H1 (cell line): ENCODE measurements at regions not wholly inside any gene's neighbourhood (a gene's known extent, or its start where the extent isn't known, plus 50 kb on each side); places are given as distances from the start of the nearest gene placed in this dataset.

Source experiments
- CTCF ChIA-PET: fragments of 300-600 bp; sonication (Branson Sonifier 250); formaldehyde crosslinking; loops from one replicate; lab custom pipeline; 2021; ENCODE audit not compliant: partially characterized antibody; lab: Charles Lee
- POLR2A ChIA-PET: fragments of 300-600 bp; sonication (Branson Sonifier 250); formaldehyde crosslinking; loops from one replicate; lab custom pipeline; 2021; ENCODE audit warnings: inconsistent platforms; ENCODE audit not compliant: partially characterized antibody; lab: Charles Lee
- DNase-seq, 2 experiments: peaks; one replicate each; pipeline versions ENCODE4 v3.0.0 to v3.0.0-alpha.2; 2010 to 2022; ENCODE audit warnings: low spot score in 2 of 2, low read depth in 1 of 2, mixed read lengths in 1 of 2
- FAIRE-seq: peaks from 2 replicates; lab custom pipeline; 2011; peaks lifted over from hg19 to GRCh38; lab: Jason Lieb, UNC
- H2AFZ ChIP-seq: 2 replicates; pipeline ENCODE4 v1.8.1; 2012; ENCODE audit warnings: low read length, inconsistent platforms
- H2AK5ac ChIP-seq: 2 replicates; pipeline ENCODE4 v1.6.1; 2013; ENCODE audit warnings: low read depth, low read length
- H2BK120ac ChIP-seq: replicated peaks from 2 replicates; pipeline ENCODE3; 2013; ENCODE audit warnings: low read depth, low read length, inconsistent platforms
- H2BK12ac ChIP-seq: 2 replicates; pipeline ENCODE4 v1.6.1; 2013; ENCODE audit warnings: low read depth, low read length
- H2BK15ac ChIP-seq: 2 replicates; pipeline ENCODE4 v1.6.1; 2013; ENCODE audit warnings: low read length
- H2BK20ac ChIP-seq: 2 replicates; pipeline ENCODE4 v1.6.1; 2013; ENCODE audit warnings: low read length
- H2BK5ac ChIP-seq: 2 replicates; pipeline ENCODE4 v1.6.1; 2013; ENCODE audit warnings: low read depth, low read length
- H3K14ac ChIP-seq: 2 replicates; pipeline ENCODE4 v1.6.1; 2013; ENCODE audit warnings: inconsistent platforms; ENCODE audit not compliant: insufficient read length
- H3K18ac ChIP-seq: 2 replicates; pipeline ENCODE4 v1.6.1; 2013; ENCODE audit warnings: low read length; ENCODE audit errors: extremely low read depth
- H3K23ac ChIP-seq: 2 replicates; pipeline ENCODE4 v1.6.1; 2013; ENCODE audit warnings: inconsistent platforms; ENCODE audit not compliant: insufficient read length
- H3K23me2 ChIP-seq: 2 replicates; pipeline ENCODE4 v1.6.1; 2013; ENCODE audit warnings: low read depth, low read length
- H3K27ac ChIP-seq: 2 replicates; pipeline ENCODE4 v1.6.1; 2011; ENCODE audit warnings: low read depth, low read length, inconsistent platforms
- H3K27me3 ChIP-seq, 4 experiments: replicated peaks in 1 of 4; 1 replicate in 1 of 4; 2 replicates in 3 of 4; pipeline versions ENCODE4 v1.6.1 to v1.8.1; 2011 to 2013; ENCODE audit warnings: low read length in 3 of 4, mild to moderate bottlenecking in 3 of 4, inconsistent platforms in 2 of 4, mixed read lengths in 2 of 4, moderate library complexity in 1 of 4; ENCODE audit not compliant: control insufficient read depth in 3 of 4, insufficient read depth in 3 of 4; ENCODE audit errors: extremely low read depth in 1 of 4
- H3K36me3 ChIP-seq, 4 experiments: 2 replicates each; pipeline versions ENCODE4 v1.6.1 to v1.8.1; 2011 to 2013; ENCODE audit warnings: mild to moderate bottlenecking in 4 of 4, low read length in 3 of 4, moderate library complexity in 2 of 4, control low read depth in 1 of 4, inconsistent platforms in 1 of 4; ENCODE audit not compliant: insufficient read depth in 4 of 4, control insufficient read depth in 2 of 4
- H3K4ac ChIP-seq: replicated peaks from 2 replicates; pipeline ENCODE3; 2013; ENCODE audit warnings: low read length, low read depth, mixed read lengths, inconsistent platforms; ENCODE audit not compliant: insufficient read length
- H3K4me1 ChIP-seq, 4 experiments: replicated peaks in 1 of 4; 1 replicate in 1 of 4; 2 replicates in 3 of 4; pipeline versions ENCODE4 v1.6.1 to v1.8.1; 2011 to 2013; ENCODE audit warnings: low read length in 3 of 4, inconsistent platforms in 2 of 4, mixed read lengths in 1 of 4; ENCODE audit not compliant: insufficient read depth in 4 of 4, control insufficient read depth in 3 of 4
- H3K4me2 ChIP-seq, 2 experiments: 2 replicates each; pipeline versions ENCODE4 v1.6.1 to v1.8.1; 2011 to 2013; ENCODE audit warnings: low read depth in 2 of 2, low read length in 2 of 2, control low read depth in 1 of 2, inconsistent platforms in 1 of 2, mild to moderate bottlenecking in 1 of 2; ENCODE audit not compliant: insufficient read depth in 1 of 2
- H3K4me3 ChIP-seq, 4 experiments: fragments of 200-600, 300-600 bp in 1 of 4; sonication (generic), shearing (Covaris generic), sonication (Bioruptor Twin) in 1 of 4; 2 replicates each; pipeline versions ENCODE4 v1.5.1 to v1.8.1; 2011 to 2016; ENCODE audit warnings: low read length in 4 of 4, low read depth in 3 of 4, control low read depth in 2 of 4, inconsistent platforms in 2 of 4, mild to moderate bottlenecking in 2 of 4, mixed read lengths in 1 of 4, moderate library complexity in 1 of 4; ENCODE audit not compliant: insufficient read depth in 2 of 4; ENCODE audit errors: extremely low read depth in 1 of 4
- H3K56ac ChIP-seq: replicated peaks from 2 replicates; pipeline ENCODE3; 2013; ENCODE audit warnings: low read depth, mild to moderate bottlenecking, mixed read lengths, low read length, inconsistent platforms; ENCODE audit not compliant: insufficient read length
- H3K79me1 ChIP-seq: 2 replicates; pipeline ENCODE4 v1.6.1; 2013; ENCODE audit warnings: low read depth, low read length, control low read depth
- H3K79me2 ChIP-seq, 2 experiments: 2 replicates each; pipeline versions ENCODE4 v1.6.1 to v1.8.1; 2012 to 2013; ENCODE audit warnings: low read length in 2 of 2, mild to moderate bottlenecking in 2 of 2, inconsistent platforms in 1 of 2; ENCODE audit not compliant: insufficient read depth in 2 of 2, control insufficient read depth in 1 of 2
- H3K9ac ChIP-seq, 4 experiments: replicated peaks in 1 of 4; 1 replicate in 1 of 4; 2 replicates in 3 of 4; pipeline versions ENCODE4 v1.6.1 to v1.8.1; 2011 to 2013; ENCODE audit warnings: low read depth in 3 of 4, low read length in 3 of 4, control low read depth in 2 of 4, mild to moderate bottlenecking in 2 of 4, moderate library complexity in 2 of 4, inconsistent platforms in 1 of 4; ENCODE audit errors: extremely low read depth in 1 of 4
- H3K9me3 ChIP-seq, 2 experiments: 2 replicates each; pipeline versions ENCODE4 v1.6.1 to v1.8.1; 2012 to 2013; ENCODE audit warnings: mild to moderate bottlenecking in 2 of 2, moderate library complexity in 2 of 2, control low read depth in 1 of 2, inconsistent platforms in 1 of 2, low read depth in 1 of 2, low read length in 1 of 2, mixed read lengths in 1 of 2; ENCODE audit not compliant: insufficient read depth in 2 of 2
- H4K20me1 ChIP-seq, 2 experiments: replicated peaks in 1 of 2; 2 replicates each; pipeline versions ENCODE3 to v1.8.1; 2011 to 2013; ENCODE audit warnings: inconsistent platforms in 2 of 2, low read length in 2 of 2, mild to moderate bottlenecking in 1 of 2; ENCODE audit not compliant: insufficient read depth in 2 of 2, control insufficient read depth in 1 of 2
- H4K5ac ChIP-seq: 2 replicates; pipeline ENCODE4 v1.6.1; 2013; ENCODE audit warnings: low read length, low read depth, mixed read lengths, inconsistent platforms; ENCODE audit not compliant: insufficient read length
- H4K8ac ChIP-seq: 2 replicates; pipeline ENCODE4 v1.8.0; 2013; ENCODE audit warnings: mild to moderate bottlenecking, moderate library complexity, low read length, inconsistent platforms; ENCODE audit not compliant: insufficient read depth; ENCODE audit errors: extremely low read depth
- H4K91ac ChIP-seq: replicated peaks from 2 replicates; pipeline ENCODE3; 2013; ENCODE audit warnings: low read length, mixed read lengths, inconsistent platforms; ENCODE audit not compliant: insufficient read length
- CHD1 ChIP-seq: IDR thresholded peaks from 2 replicates; pipeline ENCODE4 v1.6.1; 2012; ENCODE audit warnings: low read depth, low read length, improper control_type of control experiment
- CTBP2 ChIP-seq: IDR thresholded peaks from 2 replicates; pipeline ENCODE4 v1.7.0; 2011; ENCODE audit warnings: borderline replicate concordance, mild to moderate bottlenecking, moderate library complexity, mixed read lengths, low read length; ENCODE audit not compliant: insufficient read depth, insufficient read length
- HDAC6 ChIP-seq: IDR thresholded peaks from one replicate; pipeline ENCODE4 v1.7.1; 2012; ENCODE audit warnings: low read depth, mild to moderate bottlenecking, inconsistent platforms, low read length, moderate library complexity
- JUND ChIP-seq: IDR thresholded peaks from 2 replicates; pipeline ENCODE4 v1.6.1; 2011; ENCODE audit warnings: mild to moderate bottlenecking, improper control_type of control experiment, low read length
- KDM4A ChIP-seq: IDR thresholded peaks from one replicate; pipeline ENCODE4 v1.7.1; 2012; ENCODE audit warnings: low read depth, mild to moderate bottlenecking, moderate library complexity, low read length, inconsistent platforms; ENCODE audit not compliant: severe bottlenecking
- POLR2AphosphoS5 ChIP-seq: IDR thresholded peaks from 2 replicates; pipeline ENCODE4 v1.6.1; 2011; ENCODE audit warnings: low read depth, low read length
- RXRA ChIP-seq: IDR thresholded peaks from 2 replicates; pipeline ENCODE4 v1.6.1; 2011; ENCODE audit warnings: low read depth, mild to moderate bottlenecking, low read length, moderate library complexity; ENCODE audit not compliant: insufficient read depth
- TBP ChIP-seq: IDR thresholded peaks from 2 replicates; pipeline ENCODE4 v1.6.1; 2011; ENCODE audit warnings: low read depth, low read length, improper control_type of control experiment
- WGBS, 2 experiments: shearing (Covaris generic) in 1 of 2; methylation state at CpG; one replicate each; pipeline versions ENCODE4 v1.1.6 to v1.1.7; 2013 to 2015; ENCODE audit warnings: low lambda C conversion rate in 2 of 2, mixed read lengths in 2 of 2, inconsistent platforms in 1 of 2, low coverage in 1 of 2, missing lambda C conversion rate in 1 of 2; ENCODE audit not compliant: insufficient replicate concordance in 2 of 2, insufficient coverage in 1 of 2, insufficient read length in 1 of 2; ENCODE audit errors: extremely low coverage in 1 of 2, missing lambda C conversion rate in 1 of 2; 5-methylcytosine and 5-hydroxymethylcytosine counted together
- TF ChIP-seq, protein P1 (sequence below): IDR thresholded peaks from 2 replicates; pipeline ENCODE4 v1.6.1; 2012; ENCODE audit warnings: low read length, inconsistent platforms
- TF ChIP-seq, protein P2 (sequence below): IDR thresholded peaks from 2 replicates; pipeline ENCODE4 v1.6.1; 2012; ENCODE audit warnings: inconsistent platforms
- TF ChIP-seq, protein P3 (sequence below): IDR thresholded peaks from 2 replicates; pipeline ENCODE4 v1.6.1; 2011; ENCODE audit warnings: low read length, improper control_type of control experiment

DNA sequence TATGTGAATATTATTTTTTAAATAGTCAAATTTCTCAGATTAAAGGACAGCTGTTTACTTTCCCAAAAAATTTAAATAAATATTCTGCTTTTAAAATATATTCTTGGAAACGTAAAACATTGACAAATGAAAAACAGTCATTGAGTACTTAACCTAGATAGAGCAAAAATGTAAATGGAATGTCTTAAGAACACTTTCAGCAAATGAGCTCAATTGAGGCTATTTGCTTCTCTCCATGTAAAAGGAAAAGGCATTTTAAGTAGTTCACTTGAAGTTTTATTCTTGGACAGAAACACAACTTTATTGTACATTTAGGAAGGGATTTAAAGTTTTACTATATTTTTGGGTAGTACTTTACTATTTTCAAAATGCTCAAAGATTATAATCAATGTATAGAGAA lies 983.6 kb upstream of the TYRP1 start:
- H3K36me3 ChIP-seq = no peaks in the 10 kb centered on the region
- no peaks in the 10 kb centered on the region for H4K20me1 ChIP-seq
- H4K8ac ChIP-seq = no peak overlapping the region
- H2BK5ac ChIP-seq = no peak overlapping the region
- no peaks in the 10 kb centered on the region for H3K23me2 ChIP-seq
- H2AK5ac ChIP-seq = no peak overlapping the region
- no peak for FAIRE-seq
- no peaks in the 10 kb centered on the region for H3K27me3 ChIP-seq
- H3K4me2 ChIP-seq = no peak overlapping the region
- no peak overlapping the region for H3K18ac ChIP-seq
- no peak overlapping the region for H2AFZ ChIP-seq
- no peak overlapping the region for H3K23ac ChIP-seq
- H3K14ac ChIP-seq = no peak overlapping the region
- DNase-seq = no peak
- no peaks in the 10 kb centered on the region for H3K9me3 ChIP-seq
- H3K79me2 ChIP-seq = no peaks in the 10 kb centered on the region
- POLR2A ChIA-PET = no interaction called here
- TF ChIP-seq TBP = no peak
- TF ChIP-seq RXRA = no peak
- no peak for TF ChIP-seq HDAC6
- TF ChIP-seq CHD1 = no peak
- TF ChIP-seq JUND = no peak
- TF ChIP-seq, protein P1, sequence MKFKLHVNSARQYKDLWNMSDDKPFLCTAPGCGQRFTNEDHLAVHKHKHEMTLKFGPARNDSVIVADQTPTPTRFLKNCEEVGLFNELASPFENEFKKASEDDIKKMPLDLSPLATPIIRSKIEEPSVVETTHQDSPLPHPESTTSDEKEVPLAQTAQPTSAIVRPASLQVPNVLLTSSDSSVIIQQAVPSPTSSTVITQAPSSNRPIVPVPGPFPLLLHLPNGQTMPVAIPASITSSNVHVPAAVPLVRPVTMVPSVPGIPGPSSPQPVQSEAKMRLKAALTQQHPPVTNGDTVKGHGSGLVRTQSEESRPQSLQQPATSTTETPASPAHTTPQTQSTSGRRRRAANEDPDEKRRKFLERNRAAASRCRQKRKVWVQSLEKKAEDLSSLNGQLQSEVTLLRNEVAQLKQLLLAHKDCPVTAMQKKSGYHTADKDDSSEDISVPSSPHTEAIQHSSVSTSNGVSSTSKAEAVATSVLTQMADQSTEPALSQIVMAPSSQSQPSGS = no peak
- no peak for TF ChIP-seq KDM4A
- TF ChIP-seq POLR2AphosphoS5 = no peak
- TF ChIP-seq, protein P2, sequence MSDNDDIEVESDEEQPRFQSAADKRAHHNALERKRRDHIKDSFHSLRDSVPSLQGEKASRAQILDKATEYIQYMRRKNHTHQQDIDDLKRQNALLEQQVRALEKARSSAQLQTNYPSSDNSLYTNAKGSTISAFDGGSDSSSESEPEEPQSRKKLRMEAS = no peak
- TF ChIP-seq, protein P3, sequence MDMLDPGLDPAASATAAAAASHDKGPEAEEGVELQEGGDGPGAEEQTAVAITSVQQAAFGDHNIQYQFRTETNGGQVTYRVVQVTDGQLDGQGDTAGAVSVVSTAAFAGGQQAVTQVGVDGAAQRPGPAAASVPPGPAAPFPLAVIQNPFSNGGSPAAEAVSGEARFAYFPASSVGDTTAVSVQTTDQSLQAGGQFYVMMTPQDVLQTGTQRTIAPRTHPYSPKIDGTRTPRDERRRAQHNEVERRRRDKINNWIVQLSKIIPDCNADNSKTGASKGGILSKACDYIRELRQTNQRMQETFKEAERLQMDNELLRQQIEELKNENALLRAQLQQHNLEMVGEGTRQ = no peak
- TF ChIP-seq CTBP2 = no peak
- WGBS, 2 experiments = 42% methylated on average over 1 of the region's 1 CpG; no CpG with 5 or more reads in 1 of the 2 experiments
- no peak overlapping the region for H2BK120ac ChIP-seq
- H3K9ac ChIP-seq = no peak overlapping the region
- no peak overlapping the region for H2BK20ac ChIP-seq
- no peak overlapping the region for H3K4ac ChIP-seq
- H2BK12ac ChIP-seq = no peak overlapping the region
- H4K91ac ChIP-seq = no peak overlapping the region
- no peak overlapping the region for H3K56ac ChIP-seq
- H3K4me3 ChIP-seq = no peak overlapping the region
- CTCF ChIA-PET = no interaction called here
- no peaks in the 10 kb centered on the region for H3K79me1 ChIP-seq
- H3K27ac ChIP-seq = no peak overlapping the region
- H2BK15ac ChIP-seq = no peak overlapping the region
- no peaks in the 10 kb centered on the region for H3K4me1 ChIP-seq
- H4K5ac ChIP-seq = no peak overlapping the region
